ENCODE measurements at regions not wholly inside any gene's neighbourhood (a gene's known extent, or its start where the extent isn't known, plus 50 kb on each side); places are given as distances from the start of the nearest gene placed in this dataset.
"Not testable (repeated sequence)": the region's sequence is repeated elsewhere in the genome, so short reads cannot be mapped to it uniquely, and the experiment has no call there.

DNA sequence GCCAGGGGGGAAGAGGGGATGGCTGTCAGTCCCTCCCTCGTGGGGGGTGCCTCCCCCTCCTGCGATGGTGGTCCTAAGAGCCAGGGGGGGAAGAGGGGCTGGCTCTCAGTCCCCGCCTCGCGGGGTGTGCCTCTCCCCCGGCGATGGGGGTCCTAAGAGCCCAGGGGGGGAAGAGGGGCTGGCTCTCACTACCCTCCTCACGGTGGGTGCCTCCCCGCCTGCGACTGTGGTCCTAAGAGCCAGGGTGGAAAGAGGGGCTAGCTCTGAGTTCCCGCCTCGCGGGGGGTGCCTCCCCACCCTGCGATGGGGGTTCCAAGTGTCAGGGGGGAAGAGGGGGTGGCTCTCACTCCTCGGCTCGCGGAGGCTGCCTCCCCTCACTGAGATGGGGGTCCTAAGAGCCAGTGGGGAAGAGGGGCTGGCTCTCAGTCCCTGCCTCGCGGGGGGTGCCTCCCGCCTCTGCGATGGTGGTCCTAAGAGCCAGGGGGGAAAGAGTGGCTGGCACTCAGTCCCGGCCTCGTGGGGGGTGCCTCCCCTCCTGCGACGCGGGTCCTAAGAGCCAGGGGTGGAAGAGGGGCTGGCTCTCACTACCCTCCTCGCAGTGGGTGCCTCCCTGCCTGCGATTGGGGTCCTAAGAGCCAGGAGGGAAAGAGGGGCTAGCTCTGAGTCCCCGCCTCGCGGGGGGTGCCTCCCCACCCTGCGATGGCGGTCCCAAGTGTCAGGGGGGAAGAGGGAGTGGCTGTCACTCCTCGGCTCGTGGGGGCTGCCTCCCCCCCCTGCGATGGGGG, 2325.6 kb upstream of the PCDH20 start:
- Histone ChIP-seq H2AFZ (ENCODE audit: low read length) (no peak overlapping the region), H3K4me3 (ENCODE audit: insufficient read depth, low read length) (no peak overlapping the region), H3K9me3 (ENCODE audit: low read depth, low read length) (no peaks in the 10 kb centered on the region), H3K27me3 (ENCODE audit: insufficient read depth, low read length) (no peaks in the 10 kb centered on the region), H3K79me2 (ENCODE audit: insufficient read depth, low read length) (no peaks in the 10 kb centered on the region), H4K20me1 (ENCODE audit: insufficient read depth, low read length) (no peaks in the 10 kb centered on the region), H3K4me2 (ENCODE audit: insufficient read depth, low read length) (no peak overlapping the region), H3K27ac (ENCODE audit: low read depth, low read length) (no peak overlapping the region), H3K4me1 (ENCODE audit: insufficient read depth, low read length) (no peaks in the 10 kb centered on the region), H3K36me3 (ENCODE audit: insufficient read depth, low read length) (no peaks in the 10 kb centered on the region)
- DNase-seq (ENCODE audit: insufficient read length, low spot score, missing footprints) = no peak
- TF ChIP-seq, protein P1, sequence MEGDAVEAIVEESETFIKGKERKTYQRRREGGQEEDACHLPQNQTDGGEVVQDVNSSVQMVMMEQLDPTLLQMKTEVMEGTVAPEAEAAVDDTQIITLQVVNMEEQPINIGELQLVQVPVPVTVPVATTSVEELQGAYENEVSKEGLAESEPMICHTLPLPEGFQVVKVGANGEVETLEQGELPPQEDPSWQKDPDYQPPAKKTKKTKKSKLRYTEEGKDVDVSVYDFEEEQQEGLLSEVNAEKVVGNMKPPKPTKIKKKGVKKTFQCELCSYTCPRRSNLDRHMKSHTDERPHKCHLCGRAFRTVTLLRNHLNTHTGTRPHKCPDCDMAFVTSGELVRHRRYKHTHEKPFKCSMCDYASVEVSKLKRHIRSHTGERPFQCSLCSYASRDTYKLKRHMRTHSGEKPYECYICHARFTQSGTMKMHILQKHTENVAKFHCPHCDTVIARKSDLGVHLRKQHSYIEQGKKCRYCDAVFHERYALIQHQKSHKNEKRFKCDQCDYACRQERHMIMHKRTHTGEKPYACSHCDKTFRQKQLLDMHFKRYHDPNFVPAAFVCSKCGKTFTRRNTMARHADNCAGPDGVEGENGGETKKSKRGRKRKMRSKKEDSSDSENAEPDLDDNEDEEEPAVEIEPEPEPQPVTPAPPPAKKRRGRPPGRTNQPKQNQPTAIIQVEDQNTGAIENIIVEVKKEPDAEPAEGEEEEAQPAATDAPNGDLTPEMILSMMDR (IDR thresholded peaks at IDR 0.05; ENCODE audit: extremely low read depth, low read depth, low read length) = no peak

DNA sequence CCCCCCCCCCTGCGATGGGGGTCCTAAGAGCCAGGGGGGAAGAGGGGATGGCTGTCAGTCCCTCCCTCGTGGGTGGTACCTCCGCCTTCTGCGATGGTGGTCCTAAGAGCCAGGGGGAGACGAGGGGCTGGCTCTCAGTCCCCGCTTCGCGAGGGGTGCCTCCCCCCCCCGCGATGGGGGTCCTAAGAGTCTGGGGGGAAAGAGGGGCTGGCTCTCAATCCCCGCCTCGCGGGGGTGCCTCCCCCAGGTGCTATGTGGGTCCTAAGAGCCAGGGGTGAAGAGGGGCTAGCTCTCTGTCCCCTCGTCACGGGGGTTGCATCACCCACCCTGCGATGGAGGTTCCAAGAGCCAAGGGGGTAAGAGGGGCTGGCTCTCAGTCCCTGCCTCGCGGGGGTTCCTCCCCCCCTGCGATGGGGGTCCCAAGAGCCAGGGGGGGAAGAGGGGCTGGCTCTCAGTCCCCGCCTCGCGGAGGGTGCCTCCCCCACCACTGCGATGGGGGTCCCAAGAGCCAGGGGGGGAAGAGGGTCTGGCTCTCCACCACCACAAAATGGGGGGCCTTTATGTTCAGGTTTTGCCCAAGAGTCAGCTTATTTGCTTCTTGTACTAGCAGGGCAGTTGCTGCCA, 2323.6 kb upstream of the PCDH20 start:
- not testable (repeated sequence) for H3K4me2 ChIP-seq (ENCODE audit: insufficient read depth, low read length); H3K4me3 ChIP-seq (ENCODE audit: insufficient read depth, low read length); H2AFZ ChIP-seq (ENCODE audit: low read length); H3K36me3 ChIP-seq (ENCODE audit: insufficient read depth, low read length); H3K27ac ChIP-seq (ENCODE audit: low read depth, low read length); H4K20me1 ChIP-seq (ENCODE audit: insufficient read depth, low read length); H3K27me3 ChIP-seq (ENCODE audit: insufficient read depth, low read length); H3K9me3 ChIP-seq (ENCODE audit: low read depth, low read length); H3K4me1 ChIP-seq (ENCODE audit: insufficient read depth, low read length); H3K79me2 ChIP-seq (ENCODE audit: insufficient read depth, low read length)
- peak; percentile 11 for DNase-seq (ENCODE audit: insufficient read length, low spot score, missing footprints)

DNA sequence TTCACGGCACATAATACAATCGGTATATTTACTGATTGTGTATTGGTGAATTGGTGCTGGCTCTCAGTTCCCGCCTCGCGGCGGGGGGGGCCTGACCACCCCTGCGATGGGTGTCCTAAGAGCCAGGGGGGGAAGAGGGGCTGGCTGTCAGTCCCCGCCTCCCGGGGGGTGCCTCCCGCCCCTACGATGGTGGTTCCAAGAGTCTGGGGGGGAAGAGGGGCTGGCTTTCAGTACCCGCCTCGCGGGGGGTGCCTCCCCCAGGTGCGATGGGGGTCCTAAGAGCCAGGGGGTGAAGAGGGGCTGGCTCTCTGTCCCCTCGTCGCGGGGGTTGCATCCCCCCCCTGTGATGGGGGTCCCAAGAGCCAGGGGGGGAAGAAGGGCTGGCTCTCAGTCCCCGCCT, 2321.8 kb upstream of the PCDH20 start:
- Histone ChIP-seq H3K27ac (ENCODE audit: low read depth, low read length) (no peak overlapping the region), H3K4me2 (ENCODE audit: insufficient read depth, low read length) (no peak overlapping the region), H3K4me3 (ENCODE audit: insufficient read depth, low read length) (no peak overlapping the region), H3K36me3 (ENCODE audit: insufficient read depth, low read length) (no peaks in the 10 kb centered on the region), H2AFZ (ENCODE audit: low read length) (no peak overlapping the region), H3K27me3 (ENCODE audit: insufficient read depth, low read length) (no peaks in the 10 kb centered on the region), H4K20me1 (ENCODE audit: insufficient read depth, low read length) (no peaks in the 10 kb centered on the region), H3K4me1 (ENCODE audit: insufficient read depth, low read length) (no peaks in the 10 kb centered on the region), H3K9me3 (ENCODE audit: low read depth, low read length) (no peaks in the 10 kb centered on the region), H3K79me2 (ENCODE audit: insufficient read depth, low read length) (no peaks in the 10 kb centered on the region)
- peak; percentile 8 for DNase-seq (ENCODE audit: insufficient read length, low spot score, missing footprints)
- TF ChIP-seq, protein P1 (IDR thresholded peaks at IDR 0.05; ENCODE audit: extremely low read depth, low read depth, low read length) = no peak

- Histone ChIP-seq H3K4me2 (ENCODE audit: insufficient read depth, low read length) (no peak overlapping the region), H4K20me1 (ENCODE audit: insufficient read depth, low read length) (no peaks in the 10 kb centered on the region), H3K4me1 (ENCODE audit: insufficient read depth, low read length) (no peaks in the 10 kb centered on the region), H2AFZ (ENCODE audit: low read length) (no peak overlapping the region), H3K36me3 (ENCODE audit: insufficient read depth, low read length) (no peaks in the 10 kb centered on the region), H3K4me3 (ENCODE audit: insufficient read depth, low read length) (no peak overlapping the region), H3K79me2 (ENCODE audit: insufficient read depth, low read length) (no peaks in the 10 kb centered on the region), H3K27me3 (ENCODE audit: insufficient read depth, low read length) (no peaks in the 10 kb centered on the region), H3K27ac (ENCODE audit: low read depth, low read length) (no peak overlapping the region), H3K9me3 (ENCODE audit: low read depth, low read length) (no peaks in the 10 kb centered on the region)
- TF ChIP-seq, protein P1 (IDR thresholded peaks at IDR 0.05; ENCODE audit: extremely low read depth, low read depth, low read length) = no peak
- peak; percentile 51 for DNase-seq (ENCODE audit: insufficient read length, low spot score, missing footprints)
These were observed 2316.2 kb upstream of the PCDH20 start for GRCh38 chr13:63731896-63732295.

DNA sequence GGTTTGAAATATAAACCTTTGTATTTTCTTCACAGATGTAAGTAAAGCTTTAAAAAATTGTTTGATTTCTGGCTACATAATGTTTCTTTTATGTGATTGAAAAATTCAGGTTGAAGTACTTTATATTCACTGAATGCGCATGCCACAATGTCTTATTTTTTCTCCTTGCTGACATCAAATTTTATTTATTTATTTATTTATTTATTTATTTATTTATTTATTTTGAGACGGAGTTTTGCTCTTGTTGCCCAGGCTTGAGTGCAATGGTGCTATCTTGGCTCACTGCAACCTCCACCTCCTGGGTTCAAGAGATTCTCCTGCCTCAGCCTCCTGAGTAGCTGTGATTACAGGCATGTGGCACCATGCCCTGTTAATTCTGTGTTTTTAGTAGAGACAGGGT, 2296.5 kb upstream of the PCDH20 start:
- not testable (repeated sequence) for H3K9me3 ChIP-seq (ENCODE audit: low read depth, low read length); H3K27me3 ChIP-seq (ENCODE audit: insufficient read depth, low read length); H3K4me2 ChIP-seq (ENCODE audit: insufficient read depth, low read length); H3K4me1 ChIP-seq (ENCODE audit: insufficient read depth, low read length); H3K27ac ChIP-seq (ENCODE audit: low read depth, low read length); H4K20me1 ChIP-seq (ENCODE audit: insufficient read depth, low read length); H3K79me2 ChIP-seq (ENCODE audit: insufficient read depth, low read length); H3K4me3 ChIP-seq (ENCODE audit: insufficient read depth, low read length); H3K36me3 ChIP-seq (ENCODE audit: insufficient read depth, low read length); H2AFZ ChIP-seq (ENCODE audit: low read length)
- DNase-seq (ENCODE audit: insufficient read length, low spot score, missing footprints) = peak; percentile 17

All from osteoblast (primary cell).